HG03354 (cell line): ENCODE measurements at regions not wholly inside any gene's neighbourhood (a gene's known extent, or its start where the extent isn't known, plus 50 kb on each side); places are given as distances from the start of the nearest gene placed in this dataset.
"Not testable (repeated sequence)": the region's sequence is repeated elsewhere in the genome, so short reads cannot be mapped to it uniquely, and the experiment has no call there.

Source experiments
- ATAC-seq: cut with Tn5 transposase; IDR thresholded peaks from one replicate; pipeline ENCODE4 v1.9.1; 2021; ENCODE audit warnings: mild to moderate bottlenecking; ENCODE audit not compliant: unreplicated experiment, poor library complexity, severe bottlenecking

GRCh38 chrX:10992110-10992509 is 119.0 kb upstream of the HCCS start:
- no peak for ATAC-seq

DNA sequence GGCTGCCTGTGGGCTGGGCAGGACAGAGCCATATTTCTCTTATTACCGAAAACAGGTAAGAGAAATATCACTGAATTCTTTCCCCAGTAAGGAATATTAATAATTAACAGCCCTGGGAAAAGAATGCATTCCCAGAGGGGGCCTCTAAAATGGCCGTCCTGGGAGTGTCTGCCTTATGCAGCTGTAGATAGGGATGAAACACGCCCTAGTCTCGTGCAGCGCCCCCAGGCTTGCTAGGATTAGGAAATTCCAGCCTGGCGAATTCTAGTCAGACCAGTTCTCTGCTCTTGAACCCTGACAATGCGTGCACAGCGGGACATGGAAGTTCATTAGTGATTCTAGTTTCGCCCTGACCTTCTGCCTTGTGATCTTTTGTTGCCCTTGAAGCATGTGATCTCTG is 104.1 kb upstream of the HCCS start:
- not testable (repeated sequence) for ATAC-seq

GRCh38 chrX:11010476-11010875 is 100.7 kb upstream of the HCCS start:
- no peak for ATAC-seq

GRCh38 chrX:11016728-11017127 is 94.4 kb upstream of the HCCS start:
- no peak for ATAC-seq

- not testable (repeated sequence) for ATAC-seq
These were observed 88.5 kb upstream of the HCCS start for GRCh38 chrX:11022588-11022987.

DNA sequence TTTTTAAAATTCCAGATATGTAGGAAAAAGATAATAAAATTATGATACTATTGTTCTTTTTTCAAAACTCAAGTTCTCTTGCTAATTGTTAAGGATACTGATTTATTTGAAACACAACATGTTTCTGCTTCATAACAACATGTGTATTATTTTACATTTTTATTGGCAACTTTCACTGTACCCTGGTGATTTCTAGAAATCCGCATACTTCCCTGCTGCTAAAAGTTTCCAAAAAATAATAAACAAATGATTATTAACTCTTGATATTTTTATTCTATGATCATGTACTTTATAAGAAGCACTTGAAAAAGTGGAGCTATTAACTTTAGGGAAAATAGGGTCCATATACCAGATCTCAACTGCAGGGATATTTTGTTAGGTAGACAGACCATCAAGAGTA is 71.2 kb upstream of the HCCS start:
- no peak for ATAC-seq

GRCh38 chrX:11040405-11040804 is 70.7 kb upstream of the HCCS start:
- no peak for ATAC-seq

DNA sequence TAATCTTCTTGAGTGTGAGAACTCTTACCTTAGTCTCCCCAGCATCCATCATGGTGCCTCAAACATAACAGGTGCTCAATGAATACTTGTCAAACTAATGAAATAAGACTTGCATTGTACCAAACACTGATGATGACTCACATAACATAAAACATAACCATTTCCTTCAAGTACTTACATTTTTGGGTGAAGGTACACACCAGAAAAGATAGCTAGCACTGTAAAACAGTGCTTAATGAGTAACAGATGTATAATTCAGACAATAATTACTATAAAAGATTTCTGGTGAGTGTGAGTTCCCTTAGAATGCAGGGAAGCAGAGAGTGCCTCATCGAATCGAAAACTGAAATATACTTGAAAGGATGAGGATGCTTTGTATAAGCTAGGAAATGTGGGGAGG is 70.1 kb upstream of the HCCS start:
- no peak for ATAC-seq

DNA sequence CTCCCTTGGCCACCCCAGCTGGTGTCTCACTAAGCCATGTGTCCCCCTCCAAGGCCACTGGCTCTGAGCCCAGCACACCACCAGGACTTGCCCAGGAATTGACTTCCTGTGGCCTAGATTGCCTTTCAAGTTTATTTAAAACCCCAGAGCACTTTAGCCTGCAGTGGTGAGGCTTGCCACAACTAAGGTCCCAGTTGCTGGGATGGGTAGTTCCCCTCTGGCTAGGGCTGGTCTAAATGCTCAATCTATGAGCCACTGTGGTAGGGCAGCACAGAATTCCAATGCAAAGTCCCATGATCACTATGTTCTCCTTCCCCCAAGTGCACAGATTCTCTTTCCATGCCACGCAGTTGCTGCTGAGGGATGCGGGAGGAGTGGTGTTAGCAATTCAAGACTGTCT is 61.1 kb upstream of the HCCS start:
- ATAC-seq, result no peak

DNA sequence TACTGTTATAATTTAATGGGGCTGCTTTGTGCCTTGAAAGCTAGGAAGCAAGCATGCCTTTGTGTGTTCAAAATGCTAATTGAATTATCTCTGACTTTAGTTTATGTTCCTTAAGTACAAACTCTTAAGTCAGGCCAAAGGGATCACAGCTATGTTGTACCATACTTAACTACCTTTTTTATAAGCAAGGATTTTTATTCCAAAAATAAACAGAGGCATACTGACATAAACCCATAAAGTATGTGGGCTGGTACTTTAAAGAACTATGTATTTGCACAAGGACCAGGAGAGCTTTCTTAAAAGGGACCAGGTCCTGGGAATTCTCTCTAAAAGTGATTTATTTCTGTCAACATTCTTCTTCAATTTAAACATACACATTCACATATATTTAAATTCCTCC is 57.8 kb upstream of the HCCS start:
- ATAC-seq, result no peak

DNA sequence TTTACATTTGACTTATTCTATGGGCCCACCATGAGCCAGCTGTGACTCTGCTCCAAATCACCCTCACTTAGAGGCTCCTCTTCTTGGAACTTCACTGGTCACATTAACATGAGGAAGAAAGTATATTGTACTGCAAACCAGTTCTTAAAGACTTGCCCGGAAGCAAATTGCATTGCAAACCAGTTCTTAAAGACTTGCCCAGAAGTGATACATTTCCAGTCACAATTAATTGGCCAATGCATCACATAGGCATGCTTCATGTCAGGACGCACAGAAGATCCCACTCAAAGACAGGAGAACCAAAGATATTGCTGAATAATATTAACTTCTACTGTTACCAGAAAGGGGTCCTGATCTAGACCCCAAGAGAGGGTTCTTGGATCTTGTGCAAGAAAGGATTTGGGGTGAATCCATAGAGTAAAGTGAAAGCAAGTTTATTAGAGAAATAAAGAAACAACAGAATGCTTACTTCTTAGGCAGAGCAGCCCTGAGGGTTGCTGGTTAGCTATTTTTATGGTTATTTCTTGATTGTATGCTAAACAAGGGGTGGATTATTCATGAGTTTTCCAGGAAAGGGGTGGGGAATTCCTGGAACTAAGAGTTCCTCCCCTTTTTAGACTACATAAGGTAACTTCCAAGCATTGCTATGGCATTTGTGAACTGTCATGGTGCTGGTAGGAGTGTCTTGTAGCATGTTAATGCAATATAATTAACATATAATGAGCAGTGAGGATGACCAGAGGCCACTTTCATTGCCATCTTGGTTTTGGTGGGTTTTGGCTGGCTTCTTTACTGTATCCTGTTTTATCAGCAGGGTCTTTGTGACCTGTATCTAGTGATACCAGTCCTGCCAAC is 54.6 kb upstream of the HCCS start:
- ATAC-seq, result no peak

DNA sequence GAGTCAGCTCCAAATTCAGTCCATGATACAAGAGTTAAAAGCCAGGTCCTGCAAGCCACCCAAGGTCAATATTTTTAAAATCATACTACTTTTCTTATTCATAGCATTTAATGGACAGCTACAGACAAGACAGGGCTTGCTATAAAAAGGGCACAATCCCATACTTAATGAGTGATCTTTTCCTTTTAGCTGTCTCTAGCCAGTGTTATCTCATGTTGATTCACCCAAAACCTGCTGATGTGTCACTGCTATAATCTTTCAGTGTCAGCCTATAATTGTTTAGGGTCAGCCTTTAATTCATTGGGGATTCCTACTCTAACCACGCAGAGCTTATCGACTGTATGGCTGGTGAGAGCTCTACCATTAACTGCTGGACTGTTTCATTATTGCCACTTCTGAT is 51.2 kb upstream of the HCCS start:
- no peak for ATAC-seq
